Astrocyte (in vitro differentiated cells and primary cell): ENCODE measurements at regions not wholly inside any gene's neighbourhood (a gene's known extent, or its start where the extent isn't known, plus 50 kb on each side); places are given as distances from the start of the nearest gene placed in this dataset.
"Not testable (repeated sequence)": the region's sequence is repeated elsewhere in the genome, so short reads cannot be mapped to it uniquely, and the experiment has no call there.

ENCODE experiments used
- DNase-seq: peaks from one replicate; pipeline ENCODE4 v3.0.0-alpha.2; 2010; ENCODE audit warnings: low read depth
- FAIRE-seq: peaks from 2 replicates; lab custom pipeline; 2011; peaks lifted over from hg19 to GRCh38; lab: Jason Lieb, UNC
- H2AFZ ChIP-seq: 2 replicates; pipeline ENCODE4 v1.6.0; 2012; ENCODE audit warnings: low read depth, low read length, inconsistent platforms
- H3K27ac ChIP-seq: 2 replicates; pipeline ENCODE4 v1.5.1; 2011; ENCODE audit warnings: low read depth, low read length, inconsistent platforms
- H3K27me3 ChIP-seq: 2 replicates; pipeline ENCODE4 v1.6.0; 2011; ENCODE audit warnings: low read length, inconsistent platforms; ENCODE audit not compliant: insufficient read depth
- H3K36me3 ChIP-seq: 2 replicates; pipeline ENCODE4 v1.5.1; 2011; ENCODE audit warnings: low read length, inconsistent platforms; ENCODE audit not compliant: insufficient read depth
- H3K4me1 ChIP-seq: 2 replicates; pipeline ENCODE4 v1.5.1; 2011; ENCODE audit warnings: low read length, inconsistent platforms; ENCODE audit not compliant: insufficient read depth
- H3K4me2 ChIP-seq: 2 replicates; pipeline ENCODE4 v1.6.0; 2012; ENCODE audit warnings: low read length, inconsistent platforms
- H3K4me3 ChIP-seq: 2 replicates; pipeline ENCODE4 v1.5.1; 2011; ENCODE audit warnings: low read depth, mild to moderate bottlenecking, low read length, inconsistent platforms; ENCODE audit not compliant: insufficient read depth
- H3K79me2 ChIP-seq: 2 replicates; pipeline ENCODE4 v1.6.0; 2012; ENCODE audit warnings: mild to moderate bottlenecking, low read length, inconsistent platforms; ENCODE audit not compliant: insufficient read depth
- H3K9ac ChIP-seq: 2 replicates; pipeline ENCODE4 v1.6.0; 2012; ENCODE audit warnings: mild to moderate bottlenecking, low read length, inconsistent platforms
- H3K9me3 ChIP-seq: 2 replicates; pipeline ENCODE4 v1.5.1; 2012; ENCODE audit warnings: low read depth, mild to moderate bottlenecking, low read length, inconsistent platforms; ENCODE audit not compliant: insufficient read depth
- H4K20me1 ChIP-seq: 2 replicates; pipeline ENCODE4 v1.6.0; 2012; ENCODE audit warnings: low read length, inconsistent platforms; ENCODE audit not compliant: insufficient read depth
- H3K27ac Mint-ChIP-seq: one replicate; pipeline ENCODE4 v1.8.0; 2021; ENCODE audit warnings: mild to moderate bottlenecking, mixed read lengths; ENCODE audit not compliant: unreplicated experiment
- H3K27me3 Mint-ChIP-seq: one replicate; pipeline ENCODE4 v1.8.0; 2021; ENCODE audit warnings: low read depth, mixed read lengths; ENCODE audit not compliant: unreplicated experiment
- H3K36me3 Mint-ChIP-seq: one replicate; pipeline ENCODE4 v1.8.0; 2021; ENCODE audit warnings: low read depth, mixed read lengths; ENCODE audit not compliant: unreplicated experiment
- H3K4me1 Mint-ChIP-seq: one replicate; pipeline ENCODE4 v1.8.0; 2021; ENCODE audit warnings: low read depth, mixed read lengths; ENCODE audit not compliant: unreplicated experiment
- H3K4me3 Mint-ChIP-seq: one replicate; pipeline ENCODE4 v1.8.0; 2021; ENCODE audit warnings: mild to moderate bottlenecking, moderate library complexity, mixed read lengths; ENCODE audit not compliant: unreplicated experiment
- H3K9me3 Mint-ChIP-seq: one replicate; pipeline ENCODE4 v1.8.0; 2021; ENCODE audit warnings: mild to moderate bottlenecking, mixed read lengths; ENCODE audit not compliant: unreplicated experiment
- EZH2 ChIP-seq: IDR thresholded peaks from 2 replicates; pipeline ENCODE4 v1.6.1; 2012; ENCODE audit warnings: mild to moderate bottlenecking, low read length, inconsistent platforms; ENCODE audit not compliant: insufficient read depth
- TF ChIP-seq, protein P1 (sequence below): IDR thresholded peaks from 2 replicates; pipeline ENCODE4 v1.5.1; 2011; ENCODE audit warnings: low read depth, mild to moderate bottlenecking, inconsistent platforms, low read length, moderate library complexity; ENCODE audit not compliant: insufficient read depth

GRCh38 chr11:129710423-129710822 lies 105.2 kb upstream of the TMEM45B start:
- H3K9me3 ChIP-seq: no peaks in the 10 kb centered on the region
- Mint-ChIP-seq H3K36me3 (no peaks in the 10 kb centered on the region), H3K4me3 (no peak overlapping the region), H3K27me3 (peaks cover 14% of the 10 kb centered on the region), H3K4me1 (no peaks in the 10 kb centered on the region), H3K27ac (no peak overlapping the region), H3K9me3 (peaks cover 4% of the 10 kb centered on the region)
- H4K20me1 ChIP-seq: no peaks in the 10 kb centered on the region
- no peak overlapping the region for H2AFZ ChIP-seq
- no peak overlapping the region for H3K27ac ChIP-seq
- H3K9ac ChIP-seq: no peak overlapping the region
- H3K4me2 ChIP-seq: no peak overlapping the region
- DNase-seq: no peak
- no peaks in the 10 kb centered on the region for H3K27me3 ChIP-seq
- TF ChIP-seq EZH2: no peak
- TF ChIP-seq, protein P1, sequence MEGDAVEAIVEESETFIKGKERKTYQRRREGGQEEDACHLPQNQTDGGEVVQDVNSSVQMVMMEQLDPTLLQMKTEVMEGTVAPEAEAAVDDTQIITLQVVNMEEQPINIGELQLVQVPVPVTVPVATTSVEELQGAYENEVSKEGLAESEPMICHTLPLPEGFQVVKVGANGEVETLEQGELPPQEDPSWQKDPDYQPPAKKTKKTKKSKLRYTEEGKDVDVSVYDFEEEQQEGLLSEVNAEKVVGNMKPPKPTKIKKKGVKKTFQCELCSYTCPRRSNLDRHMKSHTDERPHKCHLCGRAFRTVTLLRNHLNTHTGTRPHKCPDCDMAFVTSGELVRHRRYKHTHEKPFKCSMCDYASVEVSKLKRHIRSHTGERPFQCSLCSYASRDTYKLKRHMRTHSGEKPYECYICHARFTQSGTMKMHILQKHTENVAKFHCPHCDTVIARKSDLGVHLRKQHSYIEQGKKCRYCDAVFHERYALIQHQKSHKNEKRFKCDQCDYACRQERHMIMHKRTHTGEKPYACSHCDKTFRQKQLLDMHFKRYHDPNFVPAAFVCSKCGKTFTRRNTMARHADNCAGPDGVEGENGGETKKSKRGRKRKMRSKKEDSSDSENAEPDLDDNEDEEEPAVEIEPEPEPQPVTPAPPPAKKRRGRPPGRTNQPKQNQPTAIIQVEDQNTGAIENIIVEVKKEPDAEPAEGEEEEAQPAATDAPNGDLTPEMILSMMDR: no peak
- no peak for FAIRE-seq
- no peaks in the 10 kb centered on the region for H3K4me1 ChIP-seq
- no peaks in the 10 kb centered on the region for H3K36me3 ChIP-seq
- H3K79me2 ChIP-seq: no peaks in the 10 kb centered on the region
- H3K4me3 ChIP-seq: no peak overlapping the region

- Histone ChIP-seq H4K20me1 (no peaks in the 10 kb centered on the region), H3K4me1 (no peaks in the 10 kb centered on the region), H2AFZ (no peak overlapping the region), H3K27ac (no peak overlapping the region), H3K9ac (no peak overlapping the region), H3K79me2 (no peaks in the 10 kb centered on the region), H3K9me3 (no peaks in the 10 kb centered on the region), H3K36me3 (no peaks in the 10 kb centered on the region), H3K27me3 (no peaks in the 10 kb centered on the region), H3K4me2 (no peak overlapping the region), H3K4me3 (no peak overlapping the region)
- DNase-seq (no peak), FAIRE-seq (no peak)
- TF ChIP-seq EZH2: no peak
- TF ChIP-seq, protein P1: no peak
- Mint-ChIP-seq H3K36me3 (no peaks in the 10 kb centered on the region), H3K4me3 (no peak overlapping the region), H3K4me1 (no peaks in the 10 kb centered on the region), H3K9me3 (peaks cover 4% of the 10 kb centered on the region), H3K27me3 (peaks cover 16% of the 10 kb centered on the region), H3K27ac (no peak overlapping the region)
Measured at GRCh38 chr11:129711760-129712159, 103.9 kb upstream of the TMEM45B start.

- H3K4me2 ChIP-seq, H3K9me3 Mint-ChIP-seq, H3K27me3 ChIP-seq, H3K79me2 ChIP-seq, H3K36me3 ChIP-seq, H2AFZ ChIP-seq, H3K27ac ChIP-seq, H4K20me1 ChIP-seq, H3K9ac ChIP-seq, H3K4me3 ChIP-seq, H3K4me3 Mint-ChIP-seq, H3K9me3 ChIP-seq, H3K27ac Mint-ChIP-seq, FAIRE-seq, DNase-seq, H3K4me1 ChIP-seq, H3K36me3 Mint-ChIP-seq, H3K4me1 Mint-ChIP-seq: not testable (repeated sequence)
- H3K27me3 Mint-ChIP-seq: peaks cover 16% of the 10 kb centered on the region
Measured at GRCh38 chr11:129712486-129713240, 103.0 kb upstream of the TMEM45B start.
